ENCODE measurements at regions not wholly inside any gene's neighbourhood (a gene's known extent, or its start where the extent isn't known, plus 50 kb on each side); places are given as distances from the start of the nearest gene placed in this dataset.

DNA sequence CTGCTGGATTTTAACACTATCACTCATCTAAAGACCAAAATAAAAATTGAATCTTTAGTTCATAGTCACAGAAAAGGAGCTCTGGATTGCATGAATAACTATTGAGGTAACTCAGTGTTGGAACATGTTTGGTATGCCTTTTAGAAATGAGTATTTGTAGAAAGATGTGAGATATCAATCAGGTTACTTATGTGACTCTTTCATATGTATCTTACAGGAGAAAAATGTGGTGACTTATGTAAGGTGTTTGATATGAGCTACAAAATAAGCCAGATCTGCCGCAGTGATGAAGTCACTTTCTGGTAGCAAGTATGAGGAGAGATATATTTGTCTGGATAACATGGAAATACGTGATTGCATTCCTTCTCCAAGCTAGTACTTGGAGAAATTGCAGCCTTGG lies 1653.3 kb upstream of the PCDH7 start:
- TF ChIP-seq CTCF (IDR thresholded peaks at IDR 0.05) (no peak), POLR2A (IDR thresholded peaks at IDR 0.05) (no peak)

Measured in body of pancreas (tissue), 4 donors.